PC-3 (cell line): ENCODE measurements at regions not wholly inside any gene's neighbourhood (a gene's known extent, or its start where the extent isn't known, plus 50 kb on each side); places are given as distances from the start of the nearest gene placed in this dataset.

Experiments used
- EZH2 ChIP-seq: fragments of 300-600 bp; sonication (generic); IDR thresholded peaks from one replicate; pipeline ENCODE4 v1.6.1; 2017; ENCODE audit warnings: antibody characterized with exemption, mild to moderate bottlenecking, low read length; ENCODE audit not compliant: unreplicated experiment
- EZH2phosphoT487 ChIP-seq: fragments of 300-600 bp; sonication (generic); IDR thresholded peaks from 2 replicates; pipeline ENCODE4 v1.6.1; 2018; ENCODE audit warnings: mild to moderate bottlenecking, antibody characterized with exemption, low read length, borderline replicate concordance
- TF ChIP-seq, protein P1 (sequence below): fragments of 300-600 bp; sonication (generic); conservative IDR thresholded peaks from 2 replicates; pipeline ENCODE4 v1.5.1; 2017; ENCODE audit warnings: antibody characterized with exemption, low read depth, mild to moderate bottlenecking, low read length

- TF ChIP-seq, protein P1, sequence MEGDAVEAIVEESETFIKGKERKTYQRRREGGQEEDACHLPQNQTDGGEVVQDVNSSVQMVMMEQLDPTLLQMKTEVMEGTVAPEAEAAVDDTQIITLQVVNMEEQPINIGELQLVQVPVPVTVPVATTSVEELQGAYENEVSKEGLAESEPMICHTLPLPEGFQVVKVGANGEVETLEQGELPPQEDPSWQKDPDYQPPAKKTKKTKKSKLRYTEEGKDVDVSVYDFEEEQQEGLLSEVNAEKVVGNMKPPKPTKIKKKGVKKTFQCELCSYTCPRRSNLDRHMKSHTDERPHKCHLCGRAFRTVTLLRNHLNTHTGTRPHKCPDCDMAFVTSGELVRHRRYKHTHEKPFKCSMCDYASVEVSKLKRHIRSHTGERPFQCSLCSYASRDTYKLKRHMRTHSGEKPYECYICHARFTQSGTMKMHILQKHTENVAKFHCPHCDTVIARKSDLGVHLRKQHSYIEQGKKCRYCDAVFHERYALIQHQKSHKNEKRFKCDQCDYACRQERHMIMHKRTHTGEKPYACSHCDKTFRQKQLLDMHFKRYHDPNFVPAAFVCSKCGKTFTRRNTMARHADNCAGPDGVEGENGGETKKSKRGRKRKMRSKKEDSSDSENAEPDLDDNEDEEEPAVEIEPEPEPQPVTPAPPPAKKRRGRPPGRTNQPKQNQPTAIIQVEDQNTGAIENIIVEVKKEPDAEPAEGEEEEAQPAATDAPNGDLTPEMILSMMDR, result no peak
- no peak for TF ChIP-seq EZH2
- no peak for TF ChIP-seq EZH2phosphoT487
Measured at GRCh38 chr15:88389120-88389519, 78.1 kb downstream of the MRPL46 start.
